Tibial nerve (tissue), 4 donors: ENCODE measurements at regions not wholly inside any gene's neighbourhood (a gene's known extent, or its start where the extent isn't known, plus 50 kb on each side); places are given as distances from the start of the nearest gene placed in this dataset.

Experiments
- DNase-seq, 2 donors: peaks; one replicate each; pipeline ENCODE4 v3.0.0-alpha.2; 2019; ENCODE audit warnings: low spot score in 2 of 2
- H3K27ac ChIP-seq, 4 donors: fragments of 200-600 bp; sonication (generic) in 3 of 4; one replicate each; pipeline ENCODE4 v1.5.1; 2017 to 2019; ENCODE audit warnings: mild to moderate bottlenecking in 1 of 4
- H3K27me3 ChIP-seq, 2 donors: fragments of 200-600 bp; sonication (generic) in 1 of 2; one replicate each; pipeline versions ENCODE4 v1.5.1 to v1.6.0; 2017 to 2019
- H3K36me3 ChIP-seq, 3 donors: fragments of 200-600 bp; sonication (generic); one replicate each; pipeline ENCODE4 v1.5.1; 2018 to 2019
- H3K4me1 ChIP-seq, 4 donors: fragments of 200-600 bp; sonication (generic) in 3 of 4; one replicate each; pipeline ENCODE4 v1.5.1; 2017 to 2019
- H3K4me3 ChIP-seq, 4 donors: fragments of 200-600 bp; sonication (generic) in 3 of 4; one replicate each; pipeline ENCODE4 v1.5.1; 2017 to 2019; ENCODE audit warnings: mild to moderate bottlenecking in 1 of 4, moderate library complexity in 1 of 4
- H3K9me3 ChIP-seq, 4 donors: fragments of 200-600 bp; sonication (generic) in 3 of 4; one replicate each; pipeline ENCODE4 v1.5.1; 2017 to 2019
- CTCF ChIP-seq, 5 experiments: fragments of 200-600 bp in 3 of 5; fragments of 450-650 bp in 2 of 5; sonication (generic) in 3 of 5; IDR thresholded peaks; one replicate each; pipeline ENCODE4 v1.5.1; 2016 to 2019; ENCODE audit warnings: antibody characterized with exemption in 5 of 5, mild to moderate bottlenecking in 3 of 5, moderate library complexity in 2 of 5
- EP300 ChIP-seq, 2 donors: sonication (generic); formaldehyde crosslinking; IDR thresholded peaks; one replicate each; pipeline ENCODE4 v1.6.1; 2017; ENCODE audit warnings: antibody characterized with exemption in 2 of 2, mild to moderate bottlenecking in 1 of 2
- POLR2A ChIP-seq, 2 donors: fragments of 450-650 bp; IDR thresholded peaks; one replicate each; pipeline ENCODE4 v1.6.1; 2017; ENCODE audit warnings: antibody characterized with exemption in 2 of 2, mild to moderate bottlenecking in 2 of 2, moderate library complexity in 2 of 2
- WGBS, 2 donors: methylation state at CpG; one replicate each; pipeline ENCODE4 v1.1.5; 2018; 5-methylcytosine and 5-hydroxymethylcytosine counted together

GRCh38 chr3:117366574-117366973, 657.0 kb downstream of the TUSC7 start:
- Histone ChIP-seq H3K9me3 (peaks cover 0 to 6% (median 0%) of the 10 kb centered on the region in 4 donors), H3K27me3 (no peaks in the 10 kb centered on the region), H3K4me3 (no peak overlapping the region), H3K4me1 (no peaks in the 10 kb centered on the region), H3K27ac (no peak overlapping the region), H3K36me3 (no peaks in the 10 kb centered on the region)
- no peak for TF ChIP-seq CTCF (IDR thresholded peaks at IDR 0.05)
- TF ChIP-seq EP300 (IDR thresholded peaks at IDR 0.05): no peak
- no peak for TF ChIP-seq POLR2A (IDR thresholded peaks at IDR 0.05)
- DNase-seq: no peak

GRCh38 chr3:117367861-117368260, 658.3 kb downstream of the TUSC7 start:
- H3K4me3 ChIP-seq: no peak overlapping the region
- H3K36me3 ChIP-seq: no peaks in the 10 kb centered on the region
- no peaks in the 10 kb centered on the region for H3K9me3 ChIP-seq
- no peaks in the 10 kb centered on the region for H3K27me3 ChIP-seq
- no peak for DNase-seq
- no peak overlapping the region for H3K27ac ChIP-seq
- no peak for TF ChIP-seq POLR2A (IDR thresholded peaks at IDR 0.05)
- TF ChIP-seq EP300 (IDR thresholded peaks at IDR 0.05): no peak
- TF ChIP-seq CTCF (IDR thresholded peaks at IDR 0.05): no peak
- 85 to 95% methylated on average over 3 of the region's 3 CpGs for WGBS, 2 donors
- H3K4me1 ChIP-seq: no peaks in the 10 kb centered on the region

- no peaks in the 10 kb centered on the region for H3K4me1 ChIP-seq
- TF ChIP-seq POLR2A (IDR thresholded peaks at IDR 0.05) (no peak), EP300 (IDR thresholded peaks at IDR 0.05) (no peak), CTCF (IDR thresholded peaks at IDR 0.05) (no peak)
- WGBS, 2 donors: 54 to 59% methylated on average over 2 of the region's 2 CpGs
- no peak overlapping the region for H3K4me3 ChIP-seq
- H3K27me3 ChIP-seq: no peaks in the 10 kb centered on the region
- H3K27ac ChIP-seq: no peak overlapping the region
- no peaks in the 10 kb centered on the region for H3K36me3 ChIP-seq
- no peak for DNase-seq
- peaks cover 0 to 5% (median 0%) of the 10 kb centered on the region in 4 donors for H3K9me3 ChIP-seq
Measured at GRCh38 chr3:117380631-117381030, 671.1 kb downstream of the TUSC7 start.

- 64 to 68% methylated on average over 1 of the region's 1 CpG for WGBS, 2 donors
- Histone ChIP-seq H3K27me3 (no peaks in the 10 kb centered on the region), H3K36me3 (no peaks in the 10 kb centered on the region), H3K4me3 (no peak overlapping the region), H3K4me1 (peaks cover 0 to 2% (median 0%) of the 10 kb centered on the region in 4 donors), H3K9me3 (no peaks in the 10 kb centered on the region), H3K27ac (no peak overlapping the region)
- TF ChIP-seq EP300 (IDR thresholded peaks at IDR 0.05) (no peak), POLR2A (IDR thresholded peaks at IDR 0.05) (no peak), CTCF (IDR thresholded peaks at IDR 0.05) (no peak)
- no peak for DNase-seq
Measured at GRCh38 chr3:117393119-117393518, 683.5 kb downstream of the TUSC7 start.

GRCh38 chr3:117398141-117398899, 688.7 kb downstream of the TUSC7 start:
- TF ChIP-seq POLR2A (IDR thresholded peaks at IDR 0.05) (no peak), EP300 (IDR thresholded peaks at IDR 0.05) (no peak), CTCF (IDR thresholded peaks at IDR 0.05) (no peak)
- WGBS, 2 donors: 37 to 52% methylated on average over 12 of the region's 12 CpGs
- H3K4me1 ChIP-seq: peaks cover 0 to 28% (median 9%) of the 10 kb centered on the region in 4 donors

More at GRCh38 chr3:117398141-117398899, 688.7 kb downstream of the TUSC7 start:
- Histone ChIP-seq H3K9me3 (no peaks in the 10 kb centered on the region), H3K27me3 (no peaks in the 10 kb centered on the region), H3K27ac (no peak overlapping the region), H3K36me3 (no peaks in the 10 kb centered on the region), H3K4me3 (no peak overlapping the region)
- no peak for DNase-seq
